ENCODE measurements at regions not wholly inside any gene's neighbourhood (a gene's known extent, or its start where the extent isn't known, plus 50 kb on each side); places are given as distances from the start of the nearest gene placed in this dataset.

- DNase-seq (ENCODE audit: low read depth), result no peak
- TF ChIP-seq, protein P1, sequence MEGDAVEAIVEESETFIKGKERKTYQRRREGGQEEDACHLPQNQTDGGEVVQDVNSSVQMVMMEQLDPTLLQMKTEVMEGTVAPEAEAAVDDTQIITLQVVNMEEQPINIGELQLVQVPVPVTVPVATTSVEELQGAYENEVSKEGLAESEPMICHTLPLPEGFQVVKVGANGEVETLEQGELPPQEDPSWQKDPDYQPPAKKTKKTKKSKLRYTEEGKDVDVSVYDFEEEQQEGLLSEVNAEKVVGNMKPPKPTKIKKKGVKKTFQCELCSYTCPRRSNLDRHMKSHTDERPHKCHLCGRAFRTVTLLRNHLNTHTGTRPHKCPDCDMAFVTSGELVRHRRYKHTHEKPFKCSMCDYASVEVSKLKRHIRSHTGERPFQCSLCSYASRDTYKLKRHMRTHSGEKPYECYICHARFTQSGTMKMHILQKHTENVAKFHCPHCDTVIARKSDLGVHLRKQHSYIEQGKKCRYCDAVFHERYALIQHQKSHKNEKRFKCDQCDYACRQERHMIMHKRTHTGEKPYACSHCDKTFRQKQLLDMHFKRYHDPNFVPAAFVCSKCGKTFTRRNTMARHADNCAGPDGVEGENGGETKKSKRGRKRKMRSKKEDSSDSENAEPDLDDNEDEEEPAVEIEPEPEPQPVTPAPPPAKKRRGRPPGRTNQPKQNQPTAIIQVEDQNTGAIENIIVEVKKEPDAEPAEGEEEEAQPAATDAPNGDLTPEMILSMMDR (IDR thresholded peaks at IDR 0.05; ENCODE audit: control insufficient read depth, insufficient read depth, low read depth, low read length, missing control alignments), result no peak
- no peak overlapping the region for H3K4me3 ChIP-seq (ENCODE audit: control insufficient read depth, low read depth, low read length)
Measured at GRCh38 chr5:89125372-89125771, 242.4 kb upstream of the MEF2C start.

GRCh38 chr5:89123581-89123980 is 240.6 kb upstream of the MEF2C start:
- TF ChIP-seq, protein P1 (IDR thresholded peaks at IDR 0.05; ENCODE audit: control insufficient read depth, insufficient read depth, low read depth, low read length, missing control alignments), result no peak
- no peak for DNase-seq (ENCODE audit: low read depth)

DNA sequence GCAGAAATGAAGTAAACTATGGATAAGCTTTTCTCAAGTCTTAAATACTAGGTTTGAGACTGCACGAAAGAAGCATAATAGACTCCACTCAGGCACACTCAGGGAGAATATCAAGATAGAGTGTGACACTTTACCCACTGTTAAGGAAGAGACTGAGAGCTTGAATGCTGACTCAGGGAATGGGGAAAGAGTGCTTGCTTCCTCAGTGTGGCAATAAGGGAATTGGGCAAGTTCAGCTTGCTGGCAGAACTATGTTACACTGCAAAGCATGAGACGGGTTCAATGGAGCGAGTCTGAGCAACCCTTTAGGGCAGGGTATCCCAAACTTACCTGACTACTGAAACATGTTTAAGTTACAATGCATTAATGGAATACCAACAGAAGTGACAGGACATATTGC is 237.7 kb upstream of the MEF2C start:
- DNase-seq (ENCODE audit: low read depth), result no peak
- H3K4me3 ChIP-seq (ENCODE audit: control insufficient read depth, low read depth, low read length), result no peak overlapping the region
- TF ChIP-seq, protein P1 (IDR thresholded peaks at IDR 0.05; ENCODE audit: control insufficient read depth, insufficient read depth, low read depth, low read length, missing control alignments), result no peak

More at GRCh38 chr5:89123581-89123980, 240.6 kb upstream of the MEF2C start:
- no peak overlapping the region for H3K4me3 ChIP-seq (ENCODE audit: control insufficient read depth, low read depth, low read length)

GRCh38 chr5:89117124-89117644 is 234.2 kb upstream of the MEF2C start:
- TF ChIP-seq, protein P1 (IDR thresholded peaks at IDR 0.05; ENCODE audit: control insufficient read depth, insufficient read depth, low read depth, low read length, missing control alignments), result no peak
- DNase-seq (ENCODE audit: low read depth), result no peak
- no peak overlapping the region for H3K4me3 ChIP-seq (ENCODE audit: control insufficient read depth, low read depth, low read length)

DNA sequence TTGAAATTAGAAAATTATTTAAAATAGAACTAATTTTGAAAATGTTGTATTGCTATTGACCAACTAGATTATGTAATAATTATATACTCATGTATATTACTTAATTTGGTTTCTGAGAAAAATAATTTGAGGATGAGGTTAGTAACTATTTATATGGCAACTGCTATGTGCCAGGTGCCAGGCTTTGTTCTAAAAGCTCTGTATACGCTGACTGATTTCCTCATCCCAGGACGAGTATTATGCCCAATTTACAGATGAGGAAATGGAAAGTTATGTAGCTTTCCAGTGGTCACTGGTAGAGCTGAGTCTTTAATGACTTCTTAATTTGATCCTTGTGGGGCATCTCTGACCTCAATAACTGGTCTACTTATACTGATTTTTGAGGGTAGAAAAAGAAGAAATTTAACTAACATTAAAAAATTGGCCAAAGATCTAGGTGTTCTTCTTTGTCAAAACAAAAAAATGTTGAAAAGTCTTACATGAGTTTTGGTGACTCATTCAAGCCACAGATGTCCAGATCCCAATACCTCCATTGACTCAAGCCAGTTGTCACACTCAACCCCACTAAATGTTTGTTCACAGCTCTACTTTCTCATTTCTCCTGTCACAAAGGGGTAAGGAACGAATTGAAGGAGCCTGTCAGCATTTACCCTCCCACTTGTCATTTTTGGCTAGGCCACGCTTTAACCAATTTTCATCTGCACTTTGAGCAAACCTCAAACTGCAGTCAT is 228.1 kb upstream of the MEF2C start:
- DNase-seq (ENCODE audit: low read depth), result no peak
- no peak overlapping the region for H3K4me3 ChIP-seq (ENCODE audit: control insufficient read depth, low read depth, low read length)
- TF ChIP-seq, protein P1 (IDR thresholded peaks at IDR 0.05; ENCODE audit: control insufficient read depth, insufficient read depth, low read depth, low read length, missing control alignments), result no peak

GRCh38 chr5:89106480-89106879 is 223.5 kb upstream of the MEF2C start:
- TF ChIP-seq, protein P1 (IDR thresholded peaks at IDR 0.05; ENCODE audit: control insufficient read depth, insufficient read depth, low read depth, low read length, missing control alignments), result no peak
- no peak for DNase-seq (ENCODE audit: low read depth)
- H3K4me3 ChIP-seq (ENCODE audit: control insufficient read depth, low read depth, low read length), result no peak overlapping the region

Data from AG09309 (cell line).